GM12878 (cell line): ENCODE measurements at regions not wholly inside any gene's neighbourhood (a gene's known extent, or its start where the extent isn't known, plus 50 kb on each side); places are given as distances from the start of the nearest gene placed in this dataset.

Source experiments
- ASH2L ChIP-seq: fragments of 300-600, 200-600 bp; sonication (generic); IDR thresholded peaks from 2 replicates; pipeline ENCODE4 v1.6.1; 2017; ENCODE audit warnings: low read depth, mild to moderate bottlenecking, borderline replicate concordance
- ATF3 ChIP-seq: IDR thresholded peaks from 2 replicates; pipeline ENCODE4 v1.6.1; 2011; ENCODE audit warnings: low read depth, mild to moderate bottlenecking, low read length, moderate library complexity, borderline replicate concordance; ENCODE audit errors: extremely low read depth
- BMI1 ChIP-seq: fragments of 450-650 bp; IDR thresholded peaks from 2 replicates; pipeline ENCODE4 v1.6.1; 2016; ENCODE audit warnings: mild to moderate bottlenecking, moderate library complexity, borderline replicate concordance
- CHD4 ChIP-seq: fragments of 200-600 bp; sonication (generic); IDR thresholded peaks from 2 replicates; pipeline ENCODE4 v1.6.1; 2016; ENCODE audit warnings: mild to moderate bottlenecking
- CTCF ChIP-seq, 3 experiments: IDR thresholded peaks in 2 of 3; conservative IDR thresholded peaks in 1 of 3; 2 replicates each; pipeline ENCODE4 v1.5.1; 2011; ENCODE audit warnings: low read depth in 3 of 3, low read length in 3 of 3, mild to moderate bottlenecking in 3 of 3, control low read depth in 2 of 3, moderate library complexity in 2 of 3, inconsistent platforms in 1 of 3, mixed read lengths in 1 of 3; ENCODE audit not compliant: control insufficient read depth in 2 of 3, insufficient read depth in 1 of 3; ENCODE audit errors: extremely low read depth in 1 of 3
- EP300 ChIP-seq, 2 experiments: fragments of 150-350 bp in 1 of 2; IDR thresholded peaks; 2 replicates each; pipeline ENCODE4 v1.6.1; 2011 to 2012; ENCODE audit warnings: low read depth in 2 of 2, low read length in 2 of 2, borderline replicate concordance in 1 of 2, improper control_type of control experiment in 1 of 2, inconsistent platforms in 1 of 2; ENCODE audit not compliant: control insufficient read depth in 1 of 2
- NBN ChIP-seq: fragments of 450-650 bp; IDR thresholded peaks from 2 replicates; pipeline ENCODE4 v1.6.1; 2016
- POLR2A ChIP-seq: IDR thresholded peaks from 2 replicates; pipeline ENCODE4 v1.6.1; 2011; ENCODE audit warnings: low read depth, mild to moderate bottlenecking, low read length
- POLR2AphosphoS5 ChIP-seq: IDR thresholded peaks from 2 replicates; pipeline ENCODE4 v1.6.1; 2011; ENCODE audit warnings: mild to moderate bottlenecking, low read length, inconsistent platforms
- RAD21 ChIP-seq: IDR thresholded peaks from 2 replicates; pipeline ENCODE4 v1.6.1; 2011; ENCODE audit warnings: mild to moderate bottlenecking, low read depth, low read length, moderate library complexity; ENCODE audit not compliant: insufficient read depth
- RFX5 ChIP-seq: IDR thresholded peaks from 2 replicates; pipeline ENCODE4 v1.6.1; 2011; ENCODE audit warnings: low read depth, low read length, improper control_type of control experiment
- SUZ12 ChIP-seq: fragments of 200-600 bp; sonication (generic); IDR thresholded peaks from one replicate; pipeline ENCODE4 v1.6.1; 2018; ENCODE audit warnings: antibody characterized with exemption, mild to moderate bottlenecking; ENCODE audit not compliant: unreplicated experiment
- ZZZ3 ChIP-seq: IDR thresholded peaks from 2 replicates; pipeline ENCODE4 v1.6.1; 2011; ENCODE audit warnings: low read depth; ENCODE audit not compliant: control insufficient read depth, insufficient read length

- TF ChIP-seq POLR2A (no peak), RFX5 (no peak), NBN (no peak), ZZZ3 (no peak), ASH2L (no peak), CTCF (IDR thresholded peaks at IDR 0.05 in 2 of 3, conservative IDR thresholded peaks at IDR 0.05 in 1 of 3; ENCODE audit: control insufficient read depth in 2 of 3, extremely low read depth in 1 of 3, insufficient read depth in 1 of 3, low read depth in 3 of 3, low read length in 3 of 3) (no peak), CHD4 (no peak), POLR2AphosphoS5 (no peak), EP300 (IDR thresholded peaks at IDR 0.05; ENCODE audit: borderline replicate concordance in 1 of 2, control insufficient read depth in 1 of 2, low read depth in 2 of 2, low read length in 2 of 2) (peak in 1 of 2 experiments; percentile 10; a peak in 1 of 4 replicates), ATF3 (no peak), RAD21 (no peak), SUZ12 (no peak), BMI1 (no peak)
Measured at GRCh38 chr14:71429902-71430301, 502.3 kb upstream of the RGS6 start.
